Anterior cingulate cortex (tissue), 58 donors: ENCODE measurements at regions not wholly inside any gene's neighbourhood (a gene's known extent, or its start where the extent isn't known, plus 50 kb on each side); places are given as distances from the start of the nearest gene placed in this dataset.
"Not testable (repeated sequence)": the region's sequence is repeated elsewhere in the genome, so short reads cannot be mapped to it uniquely, and the experiment has no call there.

Experiments used
- DNase-seq, 58 donors: peaks; one replicate each; lab custom pipeline; 2025; lab: John Stamatoyannopoulos, UW

DNA sequence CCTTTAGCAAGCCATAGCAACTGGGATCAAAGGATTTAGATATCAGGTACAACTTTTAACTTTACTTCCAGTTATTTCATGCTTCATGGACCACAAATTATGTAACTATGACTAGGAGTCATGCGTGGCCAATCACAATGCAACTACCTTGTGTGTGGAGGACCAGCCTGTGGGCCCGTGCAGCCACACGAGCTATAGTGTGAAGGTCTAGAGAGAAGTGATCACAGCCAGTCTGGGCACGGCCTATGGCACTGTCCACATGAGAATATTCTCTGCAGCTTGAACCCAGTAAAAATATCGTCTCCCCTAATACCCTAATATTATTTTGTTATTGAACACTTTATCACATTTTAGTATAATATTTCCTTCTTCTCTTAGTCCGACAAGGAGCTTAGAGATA lies 464.9 kb upstream of the MIR17HG start:
- DNase-seq: no peak

DNA sequence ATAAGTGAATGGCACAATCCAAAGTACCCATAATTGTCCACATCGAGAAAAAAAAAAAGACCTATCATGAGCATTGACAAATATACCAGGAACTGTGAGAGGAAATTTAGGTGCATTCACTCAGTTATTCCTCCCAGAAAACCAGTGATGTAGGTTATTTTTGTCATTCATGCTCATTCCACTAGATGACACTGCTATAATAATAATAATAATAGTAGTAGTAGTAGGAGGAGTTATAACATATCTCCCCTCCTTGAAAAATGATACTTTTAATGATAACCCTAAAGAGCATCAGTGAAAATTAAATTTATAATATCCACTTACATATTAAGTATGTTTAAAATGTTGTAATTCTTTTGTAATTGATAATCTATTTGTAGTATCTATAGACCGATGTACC lies 463.9 kb upstream of the MIR17HG start:
- DNase-seq: no peak

DNA sequence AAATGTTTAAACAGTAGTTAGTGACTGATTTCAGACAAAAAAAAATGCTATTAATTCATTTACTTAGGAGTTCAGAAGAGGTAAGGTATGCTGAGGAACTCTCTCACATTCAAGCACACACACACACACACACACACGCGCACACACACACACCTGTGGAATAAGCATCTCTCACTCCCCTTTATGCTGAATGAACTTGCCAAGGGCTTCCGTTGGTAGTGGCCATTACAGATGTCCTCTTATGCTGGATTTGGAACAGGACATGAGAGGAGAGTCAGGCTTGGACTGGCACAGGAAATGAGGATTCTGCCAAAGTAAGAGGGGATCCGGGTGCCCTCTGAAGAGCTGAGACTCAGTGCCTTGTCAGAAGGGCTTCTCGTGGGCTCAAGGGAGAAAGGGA lies 463.4 kb upstream of the MIR17HG start:
- no peak for DNase-seq

- no peak for DNase-seq
These were observed 457.3 kb upstream of the MIR17HG start for GRCh38 chr13:90889906-90890834.

DNA sequence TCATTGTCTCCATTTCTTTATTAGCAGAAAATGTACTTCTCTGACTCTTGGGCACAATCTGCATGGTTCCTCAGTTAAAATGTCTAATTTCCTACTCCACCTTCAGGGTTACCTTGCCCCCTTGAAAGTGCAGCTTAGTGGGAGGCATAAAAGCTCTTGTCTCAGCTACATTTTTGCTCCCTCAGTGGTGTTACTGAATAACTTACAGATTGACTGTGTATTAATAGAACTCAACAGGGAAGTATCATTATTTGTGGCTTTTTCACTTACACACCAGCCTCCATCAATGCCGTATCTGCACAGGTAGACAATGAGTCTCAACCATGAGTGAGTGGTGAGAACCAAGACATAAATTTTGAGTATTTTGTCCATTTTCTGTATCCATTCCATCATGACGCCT lies 456.2 kb upstream of the MIR17HG start:
- DNase-seq: no peak

- not testable (repeated sequence) for DNase-seq
These were observed 454.3 kb upstream of the MIR17HG start for GRCh38 chr13:90893199-90893598.

DNA sequence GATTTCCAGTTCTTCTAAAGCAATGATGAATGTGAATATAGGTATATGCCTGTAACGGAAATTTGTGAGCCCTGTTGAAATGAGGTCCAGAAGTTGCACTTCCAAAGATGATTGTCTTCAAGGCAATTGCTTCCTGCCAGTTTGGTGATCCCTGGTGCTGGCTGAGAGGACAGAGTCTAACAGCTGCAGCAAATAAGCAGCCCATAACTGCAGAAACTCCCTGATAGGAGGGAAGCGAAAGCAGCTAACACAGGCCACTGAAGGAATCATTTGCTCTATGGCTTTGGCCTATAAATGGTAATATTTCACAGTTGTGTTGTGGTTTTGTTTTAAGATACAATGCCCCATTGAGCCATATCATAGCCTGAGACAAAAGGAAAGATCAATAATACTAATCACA lies 451.5 kb upstream of the MIR17HG start:
- no peak for DNase-seq

DNA sequence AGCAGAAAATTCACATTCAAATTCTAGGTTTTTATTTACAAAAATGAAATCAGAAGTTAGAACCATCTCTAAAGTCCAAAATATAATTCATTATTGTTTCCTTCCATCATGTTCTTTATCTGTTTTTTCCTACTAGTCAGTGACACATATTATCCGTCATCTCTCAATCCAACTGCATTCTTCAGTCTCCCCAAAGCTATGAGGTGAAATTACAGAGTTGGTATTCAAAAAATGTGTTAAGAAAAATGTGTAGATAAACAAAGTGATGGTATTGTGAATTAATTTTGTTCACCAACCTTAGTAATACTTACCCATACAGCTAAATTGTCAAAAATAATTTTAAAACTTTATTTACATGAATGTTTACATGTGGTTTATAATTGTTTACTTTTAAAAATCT lies 448.7 kb upstream of the MIR17HG start:
- DNase-seq: no peak

GRCh38 chr13:90899416-90899815 lies 448.1 kb upstream of the MIR17HG start:
- no peak for DNase-seq

GRCh38 chr13:90902255-90902654 lies 445.2 kb upstream of the MIR17HG start:
- DNase-seq: no peak

- no peak for DNase-seq
These were observed 440.9 kb upstream of the MIR17HG start for GRCh38 chr13:90906554-90906953.

DNA sequence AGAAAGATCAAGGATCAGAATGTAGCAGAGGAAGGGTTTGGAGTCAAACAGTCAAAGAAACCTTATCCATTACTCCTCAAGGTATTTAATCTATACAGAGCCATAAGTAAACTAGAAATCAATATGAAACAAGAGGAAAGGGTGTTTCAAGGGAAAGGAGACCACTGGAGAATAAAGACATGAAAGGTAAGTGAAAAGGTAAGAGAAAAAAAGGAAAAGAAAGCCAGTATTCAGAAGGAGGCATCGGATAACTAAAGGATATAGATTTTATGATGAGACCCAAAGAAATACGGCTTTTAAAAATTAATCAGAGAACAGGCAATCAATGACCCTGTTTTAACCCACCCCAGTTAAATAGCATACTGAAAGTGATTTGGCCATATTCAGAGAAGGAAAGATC lies 438.7 kb upstream of the MIR17HG start:
- no peak for DNase-seq

GRCh38 chr13:90910018-90910639 lies 437.4 kb upstream of the MIR17HG start:
- DNase-seq: no peak

GRCh38 chr13:90912247-90912646 lies 435.2 kb upstream of the MIR17HG start:
- DNase-seq: no peak

GRCh38 chr13:90918536-90918935 lies 429.0 kb upstream of the MIR17HG start:
- DNase-seq: no peak

DNA sequence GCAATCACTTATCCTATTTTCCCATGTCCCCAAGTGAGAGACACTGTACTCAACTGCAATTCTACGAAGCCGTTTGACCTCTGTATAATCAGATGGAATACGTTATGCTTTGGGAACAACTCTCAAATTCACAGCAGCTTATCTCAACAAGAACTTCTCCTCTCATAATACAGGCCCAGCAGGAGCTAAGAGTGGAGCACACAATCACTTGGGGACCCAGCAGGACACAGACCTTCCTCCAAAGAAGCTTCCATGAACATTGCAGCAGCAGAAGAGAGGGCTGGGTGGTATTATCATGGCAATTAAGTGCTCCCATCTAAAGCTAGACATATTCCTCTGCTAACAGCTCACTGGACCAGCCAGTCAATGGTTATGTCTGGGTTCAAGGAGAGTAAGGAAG lies 428.3 kb upstream of the MIR17HG start:
- no peak for DNase-seq

- no peak for DNase-seq
These were observed 421.0 kb upstream of the MIR17HG start for GRCh38 chr13:90926459-90926858.

- DNase-seq: no peak
These were observed 419.4 kb upstream of the MIR17HG start for GRCh38 chr13:90928109-90928508.

DNA sequence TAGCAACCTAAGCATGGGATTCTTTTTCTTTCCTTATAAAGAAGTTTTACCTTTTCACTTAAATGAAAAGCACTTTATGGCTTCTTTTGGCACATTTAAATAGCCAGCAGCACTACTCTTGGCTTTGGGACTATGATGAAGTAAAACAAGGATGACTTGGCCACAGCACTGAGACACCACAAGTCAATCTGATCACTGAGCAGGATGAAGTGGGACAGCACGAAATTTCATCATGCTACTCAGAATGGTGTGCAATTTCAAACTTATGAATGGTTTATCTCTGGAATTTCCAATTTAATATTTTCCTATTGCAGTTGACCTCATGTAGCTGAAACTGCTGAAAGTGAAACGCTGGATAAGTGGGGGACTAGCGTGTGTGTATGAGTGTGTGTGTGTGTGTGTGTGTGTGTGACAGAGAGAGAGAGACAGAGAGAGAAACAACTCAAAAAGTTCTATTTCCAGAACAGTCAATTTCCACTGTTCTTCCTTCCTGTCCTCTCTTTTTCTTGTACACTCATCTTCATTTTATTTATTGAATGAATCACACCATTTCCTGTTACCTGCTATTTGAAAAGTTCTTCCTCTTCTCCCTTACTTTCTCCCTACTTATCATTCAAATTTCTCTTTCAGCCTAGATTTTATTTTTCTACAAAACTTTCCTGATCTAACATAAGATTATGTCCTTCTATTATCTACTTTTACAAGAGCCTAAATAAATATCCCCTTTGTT lies 414.2 kb upstream of the MIR17HG start:
- no peak for DNase-seq

DNA sequence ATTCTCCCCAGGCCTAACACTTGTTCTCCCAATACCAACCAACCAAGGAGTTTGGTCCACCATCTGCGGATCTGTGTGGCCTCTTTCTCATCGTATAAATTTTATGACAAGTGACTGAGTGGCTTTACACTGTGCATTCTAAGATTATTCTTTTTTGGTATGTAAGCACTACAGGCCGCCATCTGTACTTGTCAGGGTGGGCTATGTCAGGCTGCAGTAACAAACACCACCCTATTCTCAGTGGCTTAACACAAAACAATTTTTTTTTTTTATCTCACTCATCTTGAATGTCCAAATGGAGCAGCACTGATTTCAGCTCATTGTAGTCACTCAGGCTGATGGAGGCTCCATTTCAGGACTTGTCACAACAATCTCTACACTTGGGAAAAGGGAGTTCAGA lies 412.7 kb upstream of the MIR17HG start:
- DNase-seq: no peak

GRCh38 chr13:90938848-90939247 lies 408.6 kb upstream of the MIR17HG start:
- no peak for DNase-seq
